Right lobe of liver (tissue), 6 donors: ENCODE measurements at regions not wholly inside any gene's neighbourhood (a gene's known extent, or its start where the extent isn't known, plus 50 kb on each side); places are given as distances from the start of the nearest gene placed in this dataset.

Source experiments
- ATAC-seq, 4 donors: fragments of 200-7000 bp; cut with Tn5 transposase; one replicate each; pipeline ENCODE4 v1.9.1; 2020; ENCODE audit warnings: mild to moderate bottlenecking in 4 of 4, moderate library complexity in 4 of 4
- DNase-seq, 3 donors: peaks; one replicate each; pipeline ENCODE4 v3.0.0-alpha.2; 2020
- H3K27ac ChIP-seq, 3 donors: fragments of 200-600 bp; one replicate each; pipeline ENCODE4 v1.8.0; 2022
- H3K27me3 ChIP-seq, 2 donors: fragments of 200-600 bp; one replicate each; pipeline ENCODE4 v1.8.0; 2022
- H3K36me3 ChIP-seq, 4 donors: fragments of 200-600 bp; sonication (generic) in 1 of 4; one replicate each; pipeline versions ENCODE4 v1.5.1 to v1.8.0; 2017 to 2022; ENCODE audit warnings: control low read depth in 1 of 4
- H3K4me1 ChIP-seq, 4 donors: fragments of 200-600 bp; sonication (generic) in 1 of 4; one replicate each; pipeline versions ENCODE4 v1.5.1 to v1.8.0; 2017 to 2022; ENCODE audit warnings: control low read depth in 1 of 4
- H3K4me3 ChIP-seq, 3 donors: fragments of 200-600 bp; one replicate each; pipeline ENCODE4 v1.8.0; 2022
- H3K9me3 ChIP-seq, 4 donors: fragments of 200-600 bp; sonication (generic) in 1 of 4; one replicate each; pipeline versions ENCODE4 v1.5.1 to v1.8.0; 2017 to 2022; ENCODE audit warnings: control low read depth in 1 of 4
- CTCF ChIP-seq, 4 donors: fragments of 200-600 bp in 3 of 4; fragments of 450-650 bp in 1 of 4; IDR thresholded peaks; one replicate each; pipeline versions ENCODE4 v1.5.1 to v1.8.0; 2016 to 2022; ENCODE audit warnings: antibody characterized with exemption in 4 of 4, mild to moderate bottlenecking in 2 of 4
- POLR2A ChIP-seq: fragments of 450-650 bp; IDR thresholded peaks from one replicate; pipeline ENCODE4 v1.6.1; 2017; ENCODE audit warnings: antibody characterized with exemption, mild to moderate bottlenecking
- WGBS: methylation state at CpG from one replicate; pipeline ENCODE4 v1.1.6; 2018; ENCODE audit warnings: low coverage, low lambda C conversion rate; ENCODE audit not compliant: insufficient coverage; ENCODE audit errors: missing lambda C conversion rate; 5-methylcytosine and 5-hydroxymethylcytosine counted together
- intact Hi-C, 2 donors: fragments of 100-400 bp; cut with DNase I; formaldehyde crosslinking; loops; one replicate each; pipeline versions ENCODE4 v1.11.2 to v1.14.1; 2022
- donor health status: DM: no; HTN: yes; CAD: no.
- donor health status: DM: no; HTN: no; CAD: no.
- donor health status: DM: no; HTN: no; CAD: no.
- donor health status: DM: no; HTN: yes; CAD: no.
- donor health status: DM: no; HTN: yes; CAD: no.

GRCh38 chr16:63473725-63474124, 1437.5 kb upstream of the CDH8 start:
- ATAC-seq (no peak), DNase-seq (no peak)
- TF ChIP-seq POLR2A (no peak), CTCF (IDR thresholded peaks at IDR 0.05) (no peak)
- no peaks in the 10 kb centered on the region for H3K27me3 ChIP-seq
- H3K27ac ChIP-seq: no peak overlapping the region
- no peaks in the 10 kb centered on the region for H3K4me1 ChIP-seq
- no peaks in the 10 kb centered on the region for H3K9me3 ChIP-seq
- H3K4me3 ChIP-seq: no peak overlapping the region
- H3K36me3 ChIP-seq: no peaks in the 10 kb centered on the region
- intact Hi-C loops: no loop called here

GRCh38 chr16:63467513-63467912, 1431.3 kb upstream of the CDH8 start:
- Histone ChIP-seq H3K36me3 (no peaks in the 10 kb centered on the region), H3K27me3 (no peaks in the 10 kb centered on the region)
- 27% methylated on average over 2 of the region's 2 CpGs for WGBS

GRCh38 chr16:63462316-63462715, 1426.1 kb upstream of the CDH8 start:
- H3K4me3 ChIP-seq: no peak overlapping the region
- no peaks in the 10 kb centered on the region for H3K36me3 ChIP-seq
- 64% methylated on average over 1 of the region's 1 CpG for WGBS
- peaks cover 0 to 9% (median 0%) of the 10 kb centered on the region in 4 donors for H3K4me1 ChIP-seq
- intact Hi-C loops: no loop called here
- DNase-seq (no peak), ATAC-seq (no peak)
- no peaks in the 10 kb centered on the region for H3K9me3 ChIP-seq
- no peak overlapping the region for H3K27ac ChIP-seq
- no peaks in the 10 kb centered on the region for H3K27me3 ChIP-seq
- TF ChIP-seq POLR2A (no peak), CTCF (IDR thresholded peaks at IDR 0.05) (no peak)

More at GRCh38 chr16:63467513-63467912, 1431.3 kb upstream of the CDH8 start:
- no peaks in the 10 kb centered on the region for H3K4me1 ChIP-seq
- ATAC-seq (no peak), DNase-seq (no peak)
- no peak overlapping the region for H3K27ac ChIP-seq
- intact Hi-C loops: no loop called here
- H3K4me3 ChIP-seq: no peak overlapping the region
- H3K9me3 ChIP-seq: no peaks in the 10 kb centered on the region
- TF ChIP-seq CTCF (IDR thresholded peaks at IDR 0.05): no peak
- TF ChIP-seq POLR2A: no peak

GRCh38 chr16:63461248-63461841, 1425.1 kb upstream of the CDH8 start:
- ATAC-seq: peak in 2 of 4 donors; percentile 43 to 62
- Histone ChIP-seq H3K4me1 (peaks cover 0 to 9% (median 0%) of the 10 kb centered on the region in 4 donors), H3K27me3 (no peaks in the 10 kb centered on the region), H3K4me3 (no peak overlapping the region), H3K9me3 (no peaks in the 10 kb centered on the region), H3K27ac (no peak overlapping the region), H3K36me3 (no peaks in the 10 kb centered on the region)
- DNase-seq: no peak
- TF ChIP-seq POLR2A (no peak), CTCF (IDR thresholded peaks at IDR 0.05) (peak; percentile 21 to 51 (median 28))
- WGBS: 48% methylated on average over 3 of the region's 3 CpGs
- intact Hi-C loops: no loop called here

- TF ChIP-seq CTCF (IDR thresholded peaks at IDR 0.05): no peak
- TF ChIP-seq POLR2A: no peak
- no peak for ATAC-seq
- WGBS: 90% methylated on average over 5 of the region's 5 CpGs
- no peak for DNase-seq
- no peak overlapping the region for H3K4me3 ChIP-seq
- no peaks in the 10 kb centered on the region for H3K9me3 ChIP-seq
- no peak overlapping the region for H3K27ac ChIP-seq
- H3K4me1 ChIP-seq: peaks cover 0 to 9% (median 0%) of the 10 kb centered on the region in 4 donors
- H3K27me3 ChIP-seq: no peaks in the 10 kb centered on the region
- H3K36me3 ChIP-seq: no peaks in the 10 kb centered on the region
- intact Hi-C loops: no loop called here
Measured at GRCh38 chr16:63458846-63459245, 1422.6 kb upstream of the CDH8 start.
